Nephron progenitor cell (in vitro differentiated cells): ENCODE measurements at regions not wholly inside any gene's neighbourhood (a gene's known extent, or its start where the extent isn't known, plus 50 kb on each side); places are given as distances from the start of the nearest gene placed in this dataset.

Experiments used
- DNase-seq: peaks from one replicate; pipeline ENCODE4 v3.0.0; 2021
- H3K27ac Mint-ChIP-seq: 2 replicates; pipeline ENCODE4 v1.8.0; 2021; ENCODE audit warnings: mild to moderate bottlenecking, moderate library complexity, mixed read lengths
- H3K27me3 Mint-ChIP-seq: 2 replicates; pipeline ENCODE4 v1.8.0; 2021; ENCODE audit warnings: mild to moderate bottlenecking, low read depth, mixed read lengths; ENCODE audit not compliant: poor library complexity
- H3K36me3 Mint-ChIP-seq: 2 replicates; pipeline ENCODE4 v1.8.0; 2021; ENCODE audit warnings: low read depth, mixed read lengths
- H3K4me1 Mint-ChIP-seq: 2 replicates; pipeline ENCODE4 v1.8.0; 2021; ENCODE audit warnings: mixed read lengths
- H3K4me3 Mint-ChIP-seq: 2 replicates; pipeline ENCODE4 v1.8.0; 2021; ENCODE audit warnings: mild to moderate bottlenecking, moderate library complexity, mixed read lengths
- H3K9me3 Mint-ChIP-seq: 2 replicates; pipeline ENCODE4 v1.8.0; 2021; ENCODE audit warnings: mild to moderate bottlenecking, moderate library complexity, mixed read lengths
- CTCF ChIP-seq: fragments of 200-600 bp; sonication (generic); IDR thresholded peaks from 2 replicates; pipeline ENCODE4 v1.5.0; 2021; ENCODE audit warnings: antibody characterized with exemption

- Mint-ChIP-seq H3K27me3 (peaks cover 6% of the 10 kb centered on the region), H3K9me3 (no peaks in the 10 kb centered on the region), H3K36me3 (no peaks in the 10 kb centered on the region), H3K4me3 (no peak overlapping the region), H3K27ac (no peak overlapping the region), H3K4me1 (peaks cover 3% of the 10 kb centered on the region)
- no peak for DNase-seq
- TF ChIP-seq CTCF: no peak
Observed at GRCh38 chr2:147083664-147084063, 761.2 kb upstream of the ACVR2A start.

GRCh38 chr2:147082850-147083522, 761.8 kb upstream of the ACVR2A start:
- no peaks in the 10 kb centered on the region for H3K9me3 Mint-ChIP-seq
- peaks cover 3% of the 10 kb centered on the region for H3K4me1 Mint-ChIP-seq
- H3K4me3 Mint-ChIP-seq: no peak overlapping the region
- peak; percentile 74 for DNase-seq
- no peaks in the 10 kb centered on the region for H3K36me3 Mint-ChIP-seq
- H3K27ac Mint-ChIP-seq: no peak overlapping the region
- TF ChIP-seq CTCF: peak; percentile 95
- peaks cover 5% of the 10 kb centered on the region for H3K27me3 Mint-ChIP-seq

- no peak for TF ChIP-seq CTCF
- Mint-ChIP-seq H3K36me3 (no peaks in the 10 kb centered on the region), H3K27me3 (no peaks in the 10 kb centered on the region), H3K4me3 (no peak overlapping the region), H3K4me1 (peaks cover 3% of the 10 kb centered on the region), H3K27ac (no peak overlapping the region), H3K9me3 (no peaks in the 10 kb centered on the region)
- DNase-seq: no peak
Observed at GRCh38 chr2:147081831-147082230, 763.0 kb upstream of the ACVR2A start.

- Mint-ChIP-seq H3K27me3 (no peaks in the 10 kb centered on the region), H3K9me3 (no peaks in the 10 kb centered on the region), H3K4me3 (no peak overlapping the region), H3K36me3 (no peaks in the 10 kb centered on the region), H3K4me1 (no peaks in the 10 kb centered on the region), H3K27ac (no peak overlapping the region)
- no peak for TF ChIP-seq CTCF
- no peak for DNase-seq
Observed at GRCh38 chr2:147076634-147077033, 768.2 kb upstream of the ACVR2A start.

- H3K27ac Mint-ChIP-seq: no peak overlapping the region
- H3K27me3 Mint-ChIP-seq: peaks cover 3% of the 10 kb centered on the region
- no peaks in the 10 kb centered on the region for H3K9me3 Mint-ChIP-seq
- H3K4me3 Mint-ChIP-seq: no peak overlapping the region
- no peaks in the 10 kb centered on the region for H3K36me3 Mint-ChIP-seq
- TF ChIP-seq CTCF: no peak
- H3K4me1 Mint-ChIP-seq: no peaks in the 10 kb centered on the region
- no peak for DNase-seq
Observed at GRCh38 chr2:147068071-147068470, 776.8 kb upstream of the ACVR2A start.

- no peak for TF ChIP-seq CTCF
- Mint-ChIP-seq H3K36me3 (no peaks in the 10 kb centered on the region), H3K9me3 (no peaks in the 10 kb centered on the region), H3K4me3 (no peak overlapping the region), H3K4me1 (no peaks in the 10 kb centered on the region), H3K27ac (no peak overlapping the region), H3K27me3 (peaks cover 3% of the 10 kb centered on the region)
- DNase-seq: no peak
Observed at GRCh38 chr2:147067136-147067535, 777.7 kb upstream of the ACVR2A start.
